MM.1S (cell line): ENCODE measurements at regions not wholly inside any gene's neighbourhood (a gene's known extent, or its start where the extent isn't known, plus 50 kb on each side); places are given as distances from the start of the nearest gene placed in this dataset.
"Not testable (repeated sequence)": the region's sequence is repeated elsewhere in the genome, so short reads cannot be mapped to it uniquely, and the experiment has no call there.

Experiments used
- DNase-seq: peaks from one replicate; pipeline ENCODE4 v3.0.0-alpha.2; 2015
- H2AFZ ChIP-seq: fragments of 300-600 bp; sonication (generic); 2 replicates; pipeline ENCODE4 v1.6.0; 2016; ENCODE audit warnings: antibody characterized with exemption, low read length
- H3F3A ChIP-seq: fragments of 300-600 bp; sonication (generic); 2 replicates; pipeline ENCODE4 v1.6.1; 2016; ENCODE audit warnings: mild to moderate bottlenecking, antibody characterized with exemption, low read length, moderate library complexity, mixed read lengths; ENCODE audit not compliant: insufficient read depth
- H3K27ac ChIP-seq: fragments of 300-600 bp; sonication (generic); 2 replicates; pipeline ENCODE4 v1.5.1; 2016; ENCODE audit warnings: mild to moderate bottlenecking, low read length
- H3K27me3 ChIP-seq: fragments of 300-600 bp; sonication (generic); replicated peaks from 2 replicates; pipeline ENCODE4 v1.6.0; 2016; ENCODE audit warnings: low read length; ENCODE audit not compliant: insufficient read depth
- H3K36me3 ChIP-seq: fragments of 300-600 bp; sonication (generic); replicated peaks from 2 replicates; pipeline ENCODE4 v1.6.1; 2016; ENCODE audit warnings: mild to moderate bottlenecking, low read length, mixed read lengths; ENCODE audit not compliant: insufficient read depth
- H3K4me1 ChIP-seq: fragments of 300-600 bp; sonication (generic); 2 replicates; pipeline ENCODE4 v1.6.1; 2016; ENCODE audit warnings: low read length, mixed read lengths
- H3K4me2 ChIP-seq: fragments of 300-600 bp; sonication (generic); 2 replicates; pipeline ENCODE4 v1.6.0; 2016; ENCODE audit warnings: low read depth, low read length
- H3K4me3 ChIP-seq: fragments of 300-600 bp; sonication (generic); 2 replicates; pipeline ENCODE4 v1.5.1; 2016; ENCODE audit warnings: low read length, mixed read lengths
- H3K79me2 ChIP-seq: fragments of 300-600 bp; sonication (generic); 2 replicates; pipeline ENCODE4 v1.6.1; 2016; ENCODE audit warnings: mixed run types, low read length, mixed read lengths
- H3K9ac ChIP-seq: fragments of 300-600 bp; sonication (generic); 2 replicates; pipeline ENCODE4 v1.6.1; 2016; ENCODE audit warnings: low read length, mixed read lengths
- H3K9me2 ChIP-seq: fragments of 300-600 bp; sonication (generic); replicated peaks from 2 replicates; pipeline ENCODE4 v1.6.1; 2016; ENCODE audit warnings: mild to moderate bottlenecking, low read length, mixed read lengths; ENCODE audit not compliant: insufficient read depth
- H3K9me3 ChIP-seq: fragments of 300-600 bp; sonication (generic); replicated peaks from 2 replicates; pipeline ENCODE4 v1.6.1; 2016; ENCODE audit warnings: mild to moderate bottlenecking, low read length, mixed read lengths; ENCODE audit not compliant: insufficient read depth
- H4K20me1 ChIP-seq: fragments of 300-600 bp; sonication (generic); 2 replicates; pipeline ENCODE4 v1.6.1; 2016; ENCODE audit warnings: mild to moderate bottlenecking, low read length, moderate library complexity, mixed read lengths; ENCODE audit not compliant: insufficient read depth
- EZH2 ChIP-seq: fragments of 300-600 bp; sonication (generic); optimal IDR thresholded peaks from 2 replicates; pipeline ENCODE3; 2017; ENCODE audit warnings: low read depth, mild to moderate bottlenecking, antibody characterized with exemption, low read length, mixed read lengths
- EZH2phosphoT487 ChIP-seq: fragments of 300-600 bp; sonication (generic); IDR thresholded peaks from 2 replicates; pipeline ENCODE4 v1.6.1; 2018; ENCODE audit warnings: antibody characterized with exemption, low read length
- TF ChIP-seq, protein P1 (sequence below): fragments of 300-600 bp; sonication (generic); IDR thresholded peaks from 2 replicates; pipeline ENCODE4 v1.5.1; 2016; ENCODE audit warnings: antibody characterized with exemption, low read length, mixed read lengths

GRCh38 chr1:232865102-232865931, 60.1 kb downstream of the MAP10 start:
- Histone ChIP-seq H3K4me1 (no peaks in the 10 kb centered on the region), H3F3A (no peaks in the 10 kb centered on the region), H3K27me3 (no peaks in the 10 kb centered on the region), H2AFZ (no peak overlapping the region), H3K9me3 (no peaks in the 10 kb centered on the region; the same call in 1 of the 2 replicates), H3K27ac (no peak overlapping the region), H3K4me2 (no peak overlapping the region), H3K79me2 (no peaks in the 10 kb centered on the region), H3K36me3 (no peaks in the 10 kb centered on the region), H3K9ac (no peak overlapping the region), H3K9me2 (no peaks in the 10 kb centered on the region), H3K4me3 (no peak overlapping the region), H4K20me1 (no peaks in the 10 kb centered on the region)
- no peak for DNase-seq
- TF ChIP-seq EZH2 (no peak), EZH2phosphoT487 (no peak)
- TF ChIP-seq, protein P1, sequence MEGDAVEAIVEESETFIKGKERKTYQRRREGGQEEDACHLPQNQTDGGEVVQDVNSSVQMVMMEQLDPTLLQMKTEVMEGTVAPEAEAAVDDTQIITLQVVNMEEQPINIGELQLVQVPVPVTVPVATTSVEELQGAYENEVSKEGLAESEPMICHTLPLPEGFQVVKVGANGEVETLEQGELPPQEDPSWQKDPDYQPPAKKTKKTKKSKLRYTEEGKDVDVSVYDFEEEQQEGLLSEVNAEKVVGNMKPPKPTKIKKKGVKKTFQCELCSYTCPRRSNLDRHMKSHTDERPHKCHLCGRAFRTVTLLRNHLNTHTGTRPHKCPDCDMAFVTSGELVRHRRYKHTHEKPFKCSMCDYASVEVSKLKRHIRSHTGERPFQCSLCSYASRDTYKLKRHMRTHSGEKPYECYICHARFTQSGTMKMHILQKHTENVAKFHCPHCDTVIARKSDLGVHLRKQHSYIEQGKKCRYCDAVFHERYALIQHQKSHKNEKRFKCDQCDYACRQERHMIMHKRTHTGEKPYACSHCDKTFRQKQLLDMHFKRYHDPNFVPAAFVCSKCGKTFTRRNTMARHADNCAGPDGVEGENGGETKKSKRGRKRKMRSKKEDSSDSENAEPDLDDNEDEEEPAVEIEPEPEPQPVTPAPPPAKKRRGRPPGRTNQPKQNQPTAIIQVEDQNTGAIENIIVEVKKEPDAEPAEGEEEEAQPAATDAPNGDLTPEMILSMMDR = no peak

DNA sequence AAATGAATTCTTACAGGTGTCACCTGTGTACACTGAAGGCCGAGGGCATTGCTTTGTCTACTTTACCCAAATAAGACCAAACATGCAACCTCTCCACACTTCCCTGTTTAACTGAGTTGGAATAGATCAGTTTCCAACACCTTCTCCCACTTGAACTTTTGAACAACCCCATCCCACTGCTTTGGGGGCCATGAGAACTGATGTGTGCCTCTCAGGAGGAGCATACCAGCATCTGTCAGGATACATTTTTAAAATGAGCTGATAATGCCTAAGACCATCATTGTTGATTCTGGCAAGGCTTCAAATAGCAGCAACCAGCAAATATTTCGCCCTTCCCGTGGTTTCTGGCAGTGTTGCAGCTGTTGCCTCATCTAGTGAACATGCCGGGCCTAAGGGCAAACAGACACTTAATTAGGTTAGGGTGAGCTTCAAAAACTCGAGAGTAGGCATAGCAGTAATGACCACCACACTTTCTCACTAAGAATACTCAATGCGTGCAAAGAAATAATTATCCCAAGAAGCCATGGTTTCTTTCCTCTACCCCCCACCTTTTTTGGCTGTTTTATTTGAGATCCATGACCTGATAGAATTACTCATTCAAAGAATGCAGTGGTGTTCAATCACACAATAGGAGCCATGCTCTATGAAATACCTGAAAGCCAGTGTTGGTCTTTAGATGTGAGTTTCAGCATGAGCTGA, 63.7 kb downstream of the MAP10 start:
- Histone ChIP-seq H4K20me1 (no peaks in the 10 kb centered on the region), H3K27me3 (no peaks in the 10 kb centered on the region), H3K27ac (no peak overlapping the region), H3K9ac (no peak overlapping the region), H3K4me1 (no peaks in the 10 kb centered on the region), H2AFZ (no peak overlapping the region), H3K36me3 (no peaks in the 10 kb centered on the region), H3K9me2 (no peaks in the 10 kb centered on the region), H3K9me3 (no peaks in the 10 kb centered on the region; the same call in 1 of the 2 replicates), H3F3A (no peaks in the 10 kb centered on the region), H3K79me2 (no peaks in the 10 kb centered on the region), H3K4me3 (no peak overlapping the region), H3K4me2 (no peak overlapping the region)
- DNase-seq = no peak
- TF ChIP-seq EZH2phosphoT487 = no peak
- TF ChIP-seq EZH2 = no peak
- TF ChIP-seq, protein P1 = no peak

DNA sequence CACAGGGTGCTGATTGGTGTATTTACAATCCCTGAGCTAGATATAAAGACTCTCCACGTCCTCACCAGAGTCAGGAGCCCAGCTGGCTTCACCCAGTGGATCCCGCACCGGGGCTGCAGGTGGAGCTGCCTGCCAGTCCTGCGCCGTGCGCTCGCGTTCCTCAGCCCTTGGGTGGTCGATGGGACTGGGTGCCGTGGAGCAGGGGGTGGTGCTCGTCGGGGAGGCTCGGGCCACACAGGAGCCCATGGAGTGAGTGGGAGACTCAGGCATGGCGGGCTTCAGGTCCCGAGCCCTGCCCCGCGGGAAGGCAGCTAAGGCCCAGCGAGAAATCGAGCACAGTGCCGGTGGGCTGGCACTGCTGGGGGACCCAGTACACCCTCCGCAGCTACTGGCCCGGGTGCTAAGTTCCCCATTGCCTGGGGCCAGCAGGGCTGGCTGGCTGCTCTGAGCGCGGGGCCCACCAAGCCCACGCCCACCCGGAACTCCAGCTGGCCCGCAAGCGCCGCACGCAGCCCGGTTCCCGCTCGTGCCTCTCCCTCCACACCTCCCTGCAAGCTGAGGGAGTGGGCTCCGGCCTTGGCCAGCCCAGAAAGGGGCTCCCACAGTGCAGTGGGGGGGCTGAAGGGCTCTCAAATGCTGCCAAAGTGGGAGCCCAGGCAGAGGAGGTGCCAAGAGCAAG, 66.2 kb downstream of the MAP10 start:
- not testable (repeated sequence) for H3K4me2 ChIP-seq, H4K20me1 ChIP-seq, H3K4me3 ChIP-seq, H3F3A ChIP-seq, DNase-seq, H3K27ac ChIP-seq, H3K79me2 ChIP-seq, H3K27me3 ChIP-seq, H3K4me1 ChIP-seq, H3K9me2 ChIP-seq, H3K9me3 ChIP-seq, H3K36me3 ChIP-seq, H3K9ac ChIP-seq, H2AFZ ChIP-seq
